K562 (cell line): ENCODE measurements at regions not wholly inside any gene's neighbourhood (a gene's known extent, or its start where the extent isn't known, plus 50 kb on each side); places are given as distances from the start of the nearest gene placed in this dataset.

ENCODE experiments used
- ATAC-seq: fragments of 200-7000 bp; cut with Tn5 transposase; 3 replicates; pipeline ENCODE4 v1.9.1; 2020; ENCODE audit warnings: moderate library complexity
- BruUV-seq: library from RNA; stranded (reverse); fragments of 400-500 nt; replicated peaks from 2 replicates; lab custom pipeline; 2021; lab: Mats Ljungman, UMichigan
- CTCF ChIA-PET: fragments of 300-600 bp; formaldehyde crosslinking; extraction: SDS; loops from one replicate; lab custom pipeline; 2021; ENCODE audit warnings: low intra/inter-chr PET ratio; lab: Yijun Ruan, JAX
- POLR2A ChIA-PET: fragments of 300-600, 350-650 bp; sonication (Branson Sonifier 250); formaldehyde crosslinking; extraction: SDS; loops from one replicate; lab custom pipeline; 2021; ENCODE audit warnings: antibody characterized with exemption, inconsistent platforms; lab: Yijun Ruan, JAX
- DNase-seq, 4 experiments: peaks; one replicate each; pipeline versions ENCODE4 v3.0.0 to v3.0.0-alpha.2; 2011 to 2018; ENCODE audit warnings: low spot score in 3 of 4, mixed read lengths in 3 of 4; ENCODE audit errors: extremely low read depth in 1 of 4
- FAIRE-seq: peaks from 2 replicates; lab custom pipeline; 2011; peaks lifted over from hg19 to GRCh38; lab: Jason Lieb, UNC
- H2AFZ ChIP-seq: 2 replicates; pipeline ENCODE4 v1.6.0; 2011; ENCODE audit warnings: low read depth, low read length, control low read depth, inconsistent platforms
- H3K27ac ChIP-seq: fragments of 200-600 bp; 3 replicates; pipeline ENCODE4 v1.8.0; 2011; ENCODE audit warnings: low read depth, mild to moderate bottlenecking, control low read depth, inconsistent platforms, low read length, moderate library complexity, mixed read lengths; ENCODE audit errors: extremely low read depth
- H3K27me3 ChIP-seq, 2 experiments: fragments of 300-600 bp in 1 of 2; 2 replicates in 1 of 2; 3 replicates in 1 of 2; pipeline versions ENCODE4 v1.6.0 to v1.8.0; 2011; ENCODE audit warnings: inconsistent platforms in 2 of 2, low read length in 2 of 2, mild to moderate bottlenecking in 1 of 2, mixed read lengths in 1 of 2, moderate library complexity in 1 of 2; ENCODE audit not compliant: control insufficient read depth in 2 of 2, insufficient read depth in 2 of 2
- H3K36me3 ChIP-seq: fragments of 300-600 bp; 3 replicates; pipeline ENCODE4 v1.8.0; 2011; ENCODE audit warnings: mild to moderate bottlenecking, low read length, inconsistent platforms; ENCODE audit not compliant: control insufficient read depth, insufficient read depth
- H3K4me1 ChIP-seq, 2 experiments: fragments of 200-600 bp in 1 of 2; replicated peaks in 1 of 2; 2 replicates in 1 of 2; 3 replicates in 1 of 2; pipeline versions ENCODE4 v1.5.1 to v1.8.0; 2011; ENCODE audit warnings: inconsistent platforms in 2 of 2, low read length in 2 of 2, mild to moderate bottlenecking in 1 of 2, mixed read lengths in 1 of 2, moderate library complexity in 1 of 2; ENCODE audit not compliant: control insufficient read depth in 2 of 2, insufficient read depth in 2 of 2
- H3K4me2 ChIP-seq: 2 replicates; pipeline ENCODE4 v1.6.1; 2011; ENCODE audit warnings: low read length, control low read depth, inconsistent platforms, mixed read lengths; ENCODE audit not compliant: insufficient read depth
- H3K4me3 ChIP-seq: fragments of 200-600 bp; sonication (generic), shearing (Covaris generic); 2 replicates; pipeline ENCODE4 v1.5.1; 2016; ENCODE audit warnings: control low read depth, inconsistent platforms
- H3K79me2 ChIP-seq: fragments of 200-600 bp; 3 replicates; pipeline ENCODE4 v1.8.0; 2011; ENCODE audit warnings: low read length, inconsistent platforms; ENCODE audit not compliant: control insufficient read depth, insufficient read depth
- H3K9ac ChIP-seq, 2 experiments: 2 replicates each; pipeline versions ENCODE4 v1.6.0 to v1.6.1; 2011; ENCODE audit warnings: low read depth in 2 of 2, low read length in 2 of 2, control low read depth in 1 of 2, inconsistent platforms in 1 of 2, mild to moderate bottlenecking in 1 of 2, mixed read lengths in 1 of 2; ENCODE audit not compliant: insufficient read depth in 1 of 2
- H3K9me1 ChIP-seq: one replicate; pipeline ENCODE4 v1.6.0; 2011; ENCODE audit warnings: inconsistent platforms, mild to moderate bottlenecking, low read length, moderate library complexity; ENCODE audit not compliant: control insufficient read depth, insufficient read depth
- H3K9me3 ChIP-seq: replicated peaks from 2 replicates; pipeline ENCODE4 v1.5.1; 2011; ENCODE audit warnings: low read depth, low read length, inconsistent platforms; ENCODE audit not compliant: control insufficient read depth, insufficient read depth
- H4K20me1 ChIP-seq: replicated peaks from 2 replicates; pipeline ENCODE4 v1.6.1; 2011; ENCODE audit warnings: low read length, inconsistent platforms, mixed read lengths; ENCODE audit not compliant: control insufficient read depth, insufficient read depth
- CBX2 ChIP-seq: fragments of 200-600 bp; sonication (generic); IDR thresholded peaks from one replicate; pipeline ENCODE4 v1.6.1; 2012; ENCODE audit warnings: mild to moderate bottlenecking, low read length, inconsistent platforms; ENCODE audit not compliant: insufficient read depth, poor library complexity, severe bottlenecking
- CHD4 ChIP-seq: fragments of 200-600 bp; sonication (generic); IDR thresholded peaks from 3 replicates; pipeline ENCODE4 v1.6.1; 2012; ENCODE audit warnings: low read depth, mild to moderate bottlenecking, mixed read lengths, low read length, inconsistent platforms; ENCODE audit not compliant: insufficient read depth, insufficient replicate concordance, poor library complexity, severe bottlenecking
- FOXO4 ChIP-seq: fragments of 450-650 bp; formaldehyde crosslinking; IDR thresholded peaks from 2 replicates; pipeline ENCODE4 v1.4.0; 2020; ENCODE audit warnings: mild to moderate bottlenecking, moderate library complexity
- HLTF ChIP-seq: fragments of 450-650 bp; IDR thresholded peaks from 2 replicates; pipeline ENCODE4 v1.6.1; 2016
- KLF13 ChIP-seq: fragments of 450-650 bp; IDR thresholded peaks from 2 replicates; pipeline ENCODE4 v1.6.1; 2016; ENCODE audit warnings: missing genetic modification characterization, low read depth, mild to moderate bottlenecking, missing compliant biosample characterization, moderate library complexity, borderline replicate concordance
- POLR3A ChIP-seq: IDR thresholded peaks from 2 replicates; pipeline ENCODE4 v1.6.1; 2011; ENCODE audit warnings: borderline replicate concordance, mild to moderate bottlenecking, moderate library complexity; ENCODE audit not compliant: insufficient read length, insufficient read depth; ENCODE audit errors: extremely low read depth
- PRPF4 ChIP-seq: fragments of 200-400 bp; formaldehyde crosslinking; IDR thresholded peaks from one replicate; pipeline ENCODE4 v1.6.1; 2017; ENCODE audit warnings: low read length, low read depth, mild to moderate bottlenecking; ENCODE audit not compliant: insufficient read depth, poor library complexity, severe bottlenecking
- RBM15 ChIP-seq: fragments of 200-400 bp; formaldehyde crosslinking; IDR thresholded peaks from 2 replicates; pipeline ENCODE4 v1.6.1; 2018; ENCODE audit warnings: mild to moderate bottlenecking, low read length, moderate library complexity; ENCODE audit not compliant: insufficient read depth
- TAF9B ChIP-seq: fragments of 450-650 bp; IDR thresholded peaks from 2 replicates; pipeline ENCODE4 v1.6.1; 2018; ENCODE audit warnings: mild to moderate bottlenecking; ENCODE audit not compliant: partially characterized antibody
- ZBTB1 ChIP-seq: sonication (generic); formaldehyde crosslinking; IDR thresholded peaks from 2 replicates; pipeline ENCODE4 v1.8.1; 2023; ENCODE audit warnings: missing genetic modification reagents, low read depth, mild to moderate bottlenecking, borderline replicate concordance
- ZEB2 ChIP-seq: fragments of 450-650 bp; IDR thresholded peaks from 2 replicates; pipeline ENCODE4 v1.6.1; 2016
- ZNF134 ChIP-seq: fragments of 250-450 bp; sonication (Bioruptor Pico); conservative IDR thresholded peaks from 2 replicates; pipeline ENCODE4 v1.4.0; 2020
- ZNF609 ChIP-seq: sonication (generic); formaldehyde crosslinking; IDR thresholded peaks from 2 replicates; pipeline ENCODE4 v1.8.1; 2023; ENCODE audit warnings: missing genetic modification reagents, mild to moderate bottlenecking, borderline replicate concordance
- ZNF780A ChIP-seq: fragments of 250-450 bp; sonication (Bioruptor Pico); IDR thresholded peaks from 2 replicates; pipeline ENCODE4 v1.5.0; 2021; ENCODE audit warnings: mild to moderate bottlenecking
- WGBS: fragments of 100-300 bp; shearing (Covaris generic); methylation state at CpG from one replicate; pipeline ENCODE4 v1.1.6; 2016; ENCODE audit warnings: low coverage, mixed read lengths; ENCODE audit not compliant: insufficient coverage; ENCODE audit errors: missing lambda C conversion rate; 5-methylcytosine and 5-hydroxymethylcytosine counted together
- in situ Hi-C: fragments of 300-500 bp; cut with MboI; formaldehyde crosslinking; loops from 4 replicates; pipeline ENCODE4 v1.15.0; 2018; ENCODE audit warnings: inconsistent platforms, mixed read lengths
- intact Hi-C: fragments of 100-400 bp; cut with micrococcal nuclease; formaldehyde crosslinking; loops from 2 replicates; pipeline ENCODE4 v1.14.2; 2022

- no peak for TF ChIP-seq ZBTB1
- no peak for TF ChIP-seq PRPF4
Measured at GRCh38 chr5:89901983-89902382, 507.6 kb downstream of the CETN3 start (continued).

- ChIA-PET POLR2A (interaction anchor here (0.6 kb wide), 1 partner anchor 1086 kb away, joined by 3 read pairs; no protein-coding TSS in a partner anchor), CTCF (no interaction called here)
- TF ChIP-seq KLF13 (tag) (no peak), CBX2 (no peak), HLTF (no peak), ZNF609 (CRISPR knock-in tag) (no peak), TAF9B (no peak), ZEB2 (no peak), POLR3A (no peak), ZNF780A (CRISPR knock-in tag) (no peak), FOXO4 (CRISPR knock-in tag) (no peak), ZNF134 (CRISPR knock-in tag) (no peak), RBM15 (no peak), CHD4 (no peak)
Measured at GRCh38 chr5:89901346-89901745, 508.2 kb downstream of the CETN3 start.

More at GRCh38 chr5:89901346-89901745, 508.2 kb downstream of the CETN3 start:
- no peak for ATAC-seq
- intact Hi-C loops = no loop called here
- H3K9me1 ChIP-seq = no peaks in the 10 kb centered on the region
- no peak overlapping the region for H3K4me3 ChIP-seq
- no peak for FAIRE-seq
- no peaks in the 10 kb centered on the region for H4K20me1 ChIP-seq
- no peak overlapping the region for H2AFZ ChIP-seq
- H3K9me3 ChIP-seq = no peaks in the 10 kb centered on the region
- no peak overlapping the region for H3K4me2 ChIP-seq
- no peak overlapping the region for H3K27ac ChIP-seq
- WGBS = 0% methylated on average over 1 of the region's 1 CpG
- BruUV-seq = no TSS peak
- DNase-seq = no peak
- in situ Hi-C loops = no loop called here
- no peaks in the 10 kb centered on the region for H3K27me3 ChIP-seq
- no peaks in the 10 kb centered on the region for H3K36me3 ChIP-seq
- no peaks in the 10 kb centered on the region for H3K79me2 ChIP-seq
- H3K9ac ChIP-seq = no peak overlapping the region
- no peaks in the 10 kb centered on the region for H3K4me1 ChIP-seq
